ENCODE measurements at regions not wholly inside any gene's neighbourhood (a gene's known extent, or its start where the extent isn't known, plus 50 kb on each side); places are given as distances from the start of the nearest gene placed in this dataset.
"Not testable (repeated sequence)": the region's sequence is repeated elsewhere in the genome, so short reads cannot be mapped to it uniquely, and the experiment has no call there.

GRCh38 chr2:83359336-83359735 is 1099.7 kb downstream of the SUCLG1 start:
- 76 to 77% methylated on average over 3 of the region's 3 CpGs for WGBS, 2 donors
- intact Hi-C loops (cut with DNase I; ENCODE audit: low total_unique reads) = no loop called here
- Histone ChIP-seq H3K4me3 (no peak overlapping the region), H3K27me3 (no peaks in the 10 kb centered on the region), H3K27ac (no peak overlapping the region), H3K4me1 (no peaks in the 10 kb centered on the region), H3K36me3 (ENCODE audit: low read depth, missing control alignments) (no peaks in the 10 kb centered on the region), H3K9me3 (no peaks in the 10 kb centered on the region)
- DNase-seq = no peak
- TF ChIP-seq POLR2A (IDR thresholded peaks at IDR 0.05) (no peak), CTCF (IDR thresholded peaks at IDR 0.05) (no peak)

GRCh38 chr2:83342860-83343329 is 1116.2 kb downstream of the SUCLG1 start:
- TF ChIP-seq POLR2A (IDR thresholded peaks at IDR 0.05) (no peak), CTCF (IDR thresholded peaks at IDR 0.05) (no peak)
- Histone ChIP-seq H3K27me3 (no peaks in the 10 kb centered on the region), H3K4me3 (no peak overlapping the region), H3K9me3 (no peaks in the 10 kb centered on the region), H3K27ac (no peak overlapping the region), H3K4me1 (no peaks in the 10 kb centered on the region), H3K36me3 (ENCODE audit: low read depth, missing control alignments) (no peaks in the 10 kb centered on the region)
- no peak for DNase-seq
- WGBS, 2 donors = 46 to 78% methylated on average over 2 of the region's 2 CpGs
- intact Hi-C loops (cut with DNase I; ENCODE audit: low total_unique reads) = no loop called here

GRCh38 chr2:83340424-83340823 is 1118.7 kb downstream of the SUCLG1 start:
- TF ChIP-seq CTCF (IDR thresholded peaks at IDR 0.05) = no peak
- TF ChIP-seq POLR2A (IDR thresholded peaks at IDR 0.05) = no peak
- no peaks in the 10 kb centered on the region for H3K36me3 ChIP-seq (ENCODE audit: low read depth, missing control alignments)
- no peaks in the 10 kb centered on the region for H3K4me1 ChIP-seq
- no peak overlapping the region for H3K4me3 ChIP-seq
- no peak for DNase-seq
- no peak overlapping the region for H3K27ac ChIP-seq
- intact Hi-C loops (cut with DNase I; ENCODE audit: low total_unique reads) = no loop called here
- WGBS, 2 donors = 76% methylated on average over 3 of the region's 3 CpGs
- H3K27me3 ChIP-seq = no peaks in the 10 kb centered on the region
- H3K9me3 ChIP-seq = no peaks in the 10 kb centered on the region

- H3K4me1 ChIP-seq; H3K27me3 ChIP-seq; DNase-seq; H3K4me3 ChIP-seq; H3K9me3 ChIP-seq; intact Hi-C loops (cut with DNase I; ENCODE audit: low total_unique reads); H3K36me3 ChIP-seq (ENCODE audit: low read depth, missing control alignments); H3K27ac ChIP-seq: not testable (repeated sequence)
- 84 to 93% methylated on average over 5 of the region's 5 CpGs for WGBS, 2 donors
These were observed 1119.1 kb downstream of the SUCLG1 start for GRCh38 chr2:83339942-83340341.

GRCh38 chr2:83331810-83332209 is 1127.3 kb downstream of the SUCLG1 start:
- 89 to 100% methylated on average over 3 of the region's 3 CpGs for WGBS, 2 donors
- H3K9me3 ChIP-seq = no peaks in the 10 kb centered on the region
- no peak overlapping the region for H3K27ac ChIP-seq
- H3K27me3 ChIP-seq = no peaks in the 10 kb centered on the region
- no peaks in the 10 kb centered on the region for H3K4me1 ChIP-seq
- no peak for TF ChIP-seq POLR2A (IDR thresholded peaks at IDR 0.05)
- TF ChIP-seq CTCF (IDR thresholded peaks at IDR 0.05) = no peak
- no peak overlapping the region for H3K4me3 ChIP-seq
- H3K36me3 ChIP-seq (ENCODE audit: low read depth, missing control alignments) = no peaks in the 10 kb centered on the region
- intact Hi-C loops (cut with DNase I; ENCODE audit: low total_unique reads) = no loop called here
- DNase-seq = no peak

Measured in testis (tissue), 2 donors.